ENCODE measurements at regions not wholly inside any gene's neighbourhood (a gene's known extent, or its start where the extent isn't known, plus 50 kb on each side); places are given as distances from the start of the nearest gene placed in this dataset.

DNA sequence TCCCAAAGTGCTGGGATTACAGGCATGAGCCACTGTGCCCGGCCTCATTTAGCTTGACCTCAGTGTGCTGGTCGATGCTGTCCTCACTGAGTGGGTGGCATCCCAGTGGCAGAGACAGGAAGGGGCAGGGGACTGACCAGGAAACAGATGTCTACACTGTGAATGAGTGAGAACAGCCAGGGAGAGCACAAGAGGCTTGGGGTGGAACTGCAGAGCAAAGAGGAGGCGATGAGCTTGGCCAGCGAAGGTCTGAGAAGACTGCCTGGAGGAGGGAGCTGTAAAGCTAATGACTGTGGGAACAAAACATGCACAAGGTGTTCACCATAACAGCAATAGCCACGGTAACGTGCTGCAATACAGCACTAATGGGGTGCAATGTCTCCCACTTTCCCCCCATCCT, 57.2 kb upstream of the BEGAIN start:
- no peaks in the 10 kb centered on the region for H3K36me3 Mint-ChIP-seq
- H3K4me1 Mint-ChIP-seq, result peaks cover 1% of the 10 kb centered on the region
- no peak overlapping the region for H3K27ac Mint-ChIP-seq
- no peak overlapping the region for H3K4me3 Mint-ChIP-seq
- no peak for DNase-seq (ENCODE audit: low spot score in 2 of 2, unreplicated experiment in 2 of 2)
- peaks cover 5% of the 10 kb centered on the region for H3K27me3 Mint-ChIP-seq (ENCODE audit: low read depth)
- no peaks in the 10 kb centered on the region for H3K9me3 Mint-ChIP-seq
- TF ChIP-seq, protein P1, sequence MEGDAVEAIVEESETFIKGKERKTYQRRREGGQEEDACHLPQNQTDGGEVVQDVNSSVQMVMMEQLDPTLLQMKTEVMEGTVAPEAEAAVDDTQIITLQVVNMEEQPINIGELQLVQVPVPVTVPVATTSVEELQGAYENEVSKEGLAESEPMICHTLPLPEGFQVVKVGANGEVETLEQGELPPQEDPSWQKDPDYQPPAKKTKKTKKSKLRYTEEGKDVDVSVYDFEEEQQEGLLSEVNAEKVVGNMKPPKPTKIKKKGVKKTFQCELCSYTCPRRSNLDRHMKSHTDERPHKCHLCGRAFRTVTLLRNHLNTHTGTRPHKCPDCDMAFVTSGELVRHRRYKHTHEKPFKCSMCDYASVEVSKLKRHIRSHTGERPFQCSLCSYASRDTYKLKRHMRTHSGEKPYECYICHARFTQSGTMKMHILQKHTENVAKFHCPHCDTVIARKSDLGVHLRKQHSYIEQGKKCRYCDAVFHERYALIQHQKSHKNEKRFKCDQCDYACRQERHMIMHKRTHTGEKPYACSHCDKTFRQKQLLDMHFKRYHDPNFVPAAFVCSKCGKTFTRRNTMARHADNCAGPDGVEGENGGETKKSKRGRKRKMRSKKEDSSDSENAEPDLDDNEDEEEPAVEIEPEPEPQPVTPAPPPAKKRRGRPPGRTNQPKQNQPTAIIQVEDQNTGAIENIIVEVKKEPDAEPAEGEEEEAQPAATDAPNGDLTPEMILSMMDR (IDR thresholded peaks at IDR 0.05; ENCODE audit: unreplicated experiment), result no peak

GRCh38 chr14:100644784-100645183, 57.6 kb upstream of the BEGAIN start:
- H3K4me3 Mint-ChIP-seq, result no peak overlapping the region
- H3K4me1 Mint-ChIP-seq, result peaks cover 1% of the 10 kb centered on the region
- H3K9me3 Mint-ChIP-seq, result no peaks in the 10 kb centered on the region
- H3K27me3 Mint-ChIP-seq (ENCODE audit: low read depth), result peaks cover 5% of the 10 kb centered on the region
- TF ChIP-seq, protein P1 (IDR thresholded peaks at IDR 0.05; ENCODE audit: unreplicated experiment), result no peak
- no peak overlapping the region for H3K27ac Mint-ChIP-seq
- no peaks in the 10 kb centered on the region for H3K36me3 Mint-ChIP-seq
- no peak for DNase-seq (ENCODE audit: low spot score in 2 of 2, unreplicated experiment in 2 of 2)

GRCh38 chr14:100645196-100645981, 58.2 kb upstream of the BEGAIN start:
- TF ChIP-seq, protein P1 (IDR thresholded peaks at IDR 0.05; ENCODE audit: unreplicated experiment), result peak; percentile 63
- Mint-ChIP-seq H3K9me3 (no peaks in the 10 kb centered on the region), H3K36me3 (no peaks in the 10 kb centered on the region), H3K4me3 (no peak overlapping the region), H3K27me3 (ENCODE audit: low read depth) (peaks cover 2% of the 10 kb centered on the region), H3K4me1 (peaks cover 1% of the 10 kb centered on the region), H3K27ac (no peak overlapping the region)
- peak; percentile 70 to 81 for DNase-seq (ENCODE audit: low spot score in 2 of 2, unreplicated experiment in 2 of 2)

GRCh38 chr14:100645982-100646314, 58.7 kb upstream of the BEGAIN start:
- no peaks in the 10 kb centered on the region for H3K27me3 Mint-ChIP-seq (ENCODE audit: low read depth)
- no peak for DNase-seq (ENCODE audit: low spot score in 2 of 2, unreplicated experiment in 2 of 2)
- TF ChIP-seq, protein P1 (IDR thresholded peaks at IDR 0.05; ENCODE audit: unreplicated experiment), result no peak
- H3K4me3 Mint-ChIP-seq, result no peak overlapping the region
- H3K36me3 Mint-ChIP-seq, result no peaks in the 10 kb centered on the region
- H3K4me1 Mint-ChIP-seq, result peaks cover 1% of the 10 kb centered on the region
- no peak overlapping the region for H3K27ac Mint-ChIP-seq
- no peaks in the 10 kb centered on the region for H3K9me3 Mint-ChIP-seq

DNA sequence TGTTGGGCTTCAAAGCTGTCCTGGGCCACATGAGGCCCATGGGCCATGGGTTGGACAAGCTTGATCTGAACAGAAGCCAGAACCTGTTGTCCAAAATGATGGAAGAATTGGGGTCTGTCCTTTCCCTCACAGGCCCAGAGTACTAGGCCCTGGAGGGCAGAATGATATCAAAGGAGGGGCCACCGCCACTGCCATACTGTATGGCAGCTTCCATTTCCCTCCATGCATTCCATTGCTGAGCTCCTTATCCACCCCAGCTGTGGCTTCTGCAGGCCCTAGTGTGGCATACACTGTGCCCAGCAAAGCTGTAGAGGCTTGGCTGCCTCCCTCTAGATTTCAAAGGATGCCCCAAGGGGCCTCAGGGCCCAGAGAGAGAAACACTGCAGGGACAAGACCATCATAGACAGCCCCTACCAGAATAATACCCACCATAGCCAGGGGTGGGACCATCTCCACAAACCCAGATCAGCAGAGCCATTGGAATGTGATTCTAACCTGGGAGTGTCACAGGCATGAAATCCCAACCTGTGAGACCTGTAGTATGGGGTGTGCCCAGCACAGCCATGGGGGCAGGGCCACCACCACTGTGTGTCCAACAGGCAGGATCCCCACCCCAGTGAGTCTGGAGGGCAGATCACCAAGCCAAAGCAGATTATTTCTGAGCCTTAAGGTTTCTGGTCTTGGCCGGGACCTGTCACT, 61.4 kb upstream of the BEGAIN start:
- H3K27me3 Mint-ChIP-seq (ENCODE audit: low read depth), result peaks cover 5% of the 10 kb centered on the region
- no peaks in the 10 kb centered on the region for H3K9me3 Mint-ChIP-seq
- H3K4me1 Mint-ChIP-seq, result peaks cover 1% of the 10 kb centered on the region
- DNase-seq (ENCODE audit: low spot score in 2 of 2, unreplicated experiment in 2 of 2), result no peak
- no peak overlapping the region for H3K27ac Mint-ChIP-seq
- no peaks in the 10 kb centered on the region for H3K36me3 Mint-ChIP-seq
- TF ChIP-seq, protein P1 (IDR thresholded peaks at IDR 0.05; ENCODE audit: unreplicated experiment), result no peak
- H3K4me3 Mint-ChIP-seq, result no peak overlapping the region
